ENCODE measurements at regions not wholly inside any gene's neighbourhood (a gene's known extent, or its start where the extent isn't known, plus 50 kb on each side); places are given as distances from the start of the nearest gene placed in this dataset.

DNA sequence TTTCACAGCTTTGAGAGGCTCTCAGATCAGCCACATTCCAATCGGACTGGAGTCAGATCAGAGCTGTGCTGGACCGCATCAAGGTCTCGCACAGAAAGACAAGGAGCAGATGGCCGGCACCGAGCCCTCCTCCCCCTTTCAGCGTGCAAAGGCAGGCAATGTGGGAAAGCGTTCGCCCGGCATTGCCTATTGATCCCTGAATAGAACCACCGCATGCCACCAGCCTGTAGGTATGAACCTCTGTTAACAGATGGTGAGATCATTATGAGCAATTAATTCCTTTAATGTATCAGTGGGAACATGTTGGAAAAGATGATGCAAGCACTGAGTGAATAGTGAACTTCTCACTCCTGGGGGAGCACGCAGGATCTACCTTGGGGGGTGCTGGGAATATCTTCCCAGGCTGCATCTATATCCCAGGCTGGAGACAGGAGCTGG, 117.5 kb upstream of the ID4 start:
- no peaks in the 10 kb centered on the region for H3K36me3 ChIP-seq (ENCODE audit: insufficient read depth, low read length)
- no peaks in the 10 kb centered on the region for H3K79me2 ChIP-seq (ENCODE audit: insufficient read depth, low read length)
- H3K27ac ChIP-seq (ENCODE audit: low read length) = no peak overlapping the region
- no peak for TF ChIP-seq EZH2 (IDR thresholded peaks at IDR 0.05; ENCODE audit: borderline replicate concordance, low read depth, low read length, severe bottlenecking)
- no peak for TF ChIP-seq CTCF (IDR thresholded peaks at IDR 0.05; ENCODE audit: borderline replicate concordance, extremely low read depth, low read length, poor library complexity, severe bottlenecking)
- no peak for DNase-seq
- no peaks in the 10 kb centered on the region for H3K27me3 ChIP-seq (ENCODE audit: insufficient read depth, low read length, poor library complexity)
- H3K9me3 ChIP-seq (ENCODE audit: insufficient read depth, low read length, severe bottlenecking) = no peaks in the 10 kb centered on the region
- no peak overlapping the region for H3K4me2 ChIP-seq (ENCODE audit: insufficient read depth, low read length)
- H4K20me1 ChIP-seq (ENCODE audit: insufficient read depth, low read length) = no peaks in the 10 kb centered on the region
- no peaks in the 10 kb centered on the region for H3K4me1 ChIP-seq (ENCODE audit: insufficient read depth, low read length)
- no peak for ATAC-seq (ENCODE audit: insufficient read depth, low read depth)
- H3K9ac ChIP-seq (ENCODE audit: low read depth, low read length) = no peak overlapping the region
- no peak overlapping the region for H2AFZ ChIP-seq (ENCODE audit: low read depth, low read length)
- H3K4me3 ChIP-seq (ENCODE audit: low read depth in 1 of 2, low read length in 2 of 2) = no peak overlapping the region

GRCh38 chr6:19721766-19722377, 115.3 kb upstream of the ID4 start:
- no peaks in the 10 kb centered on the region for H3K79me2 ChIP-seq (ENCODE audit: insufficient read depth, low read length)
- no peak overlapping the region for H3K27ac ChIP-seq (ENCODE audit: low read length)
- no peaks in the 10 kb centered on the region for H4K20me1 ChIP-seq (ENCODE audit: insufficient read depth, low read length)
- H3K9me3 ChIP-seq (ENCODE audit: insufficient read depth, low read length, severe bottlenecking) = no peaks in the 10 kb centered on the region
- no peak overlapping the region for H3K9ac ChIP-seq (ENCODE audit: low read depth, low read length)
- H3K4me1 ChIP-seq (ENCODE audit: insufficient read depth, low read length) = no peaks in the 10 kb centered on the region
- H3K27me3 ChIP-seq (ENCODE audit: insufficient read depth, low read length, poor library complexity) = no peaks in the 10 kb centered on the region
- no peak for TF ChIP-seq EZH2 (IDR thresholded peaks at IDR 0.05; ENCODE audit: borderline replicate concordance, low read depth, low read length, severe bottlenecking)
- no peak for TF ChIP-seq CTCF (IDR thresholded peaks at IDR 0.05; ENCODE audit: borderline replicate concordance, extremely low read depth, low read length, poor library complexity, severe bottlenecking)
- no peaks in the 10 kb centered on the region for H3K36me3 ChIP-seq (ENCODE audit: insufficient read depth, low read length)
- no peak overlapping the region for H2AFZ ChIP-seq (ENCODE audit: low read depth, low read length)
- DNase-seq (no peak), ATAC-seq (ENCODE audit: insufficient read depth, low read depth) (no peak)
- no peak overlapping the region for H3K4me3 ChIP-seq (ENCODE audit: low read depth in 1 of 2, low read length in 2 of 2)
- no peak overlapping the region for H3K4me2 ChIP-seq (ENCODE audit: insufficient read depth, low read length)

GRCh38 chr6:19722999-19723398, 114.2 kb upstream of the ID4 start:
- no peak for ATAC-seq (ENCODE audit: insufficient read depth, low read depth)

More at GRCh38 chr6:19722999-19723398, 114.2 kb upstream of the ID4 start:
- Histone ChIP-seq H2AFZ (ENCODE audit: low read depth, low read length) (no peak overlapping the region), H3K4me3 (ENCODE audit: low read depth in 1 of 2, low read length in 2 of 2) (no peak overlapping the region), H3K36me3 (ENCODE audit: insufficient read depth, low read length) (no peaks in the 10 kb centered on the region), H4K20me1 (ENCODE audit: insufficient read depth, low read length) (no peaks in the 10 kb centered on the region), H3K79me2 (ENCODE audit: insufficient read depth, low read length) (no peaks in the 10 kb centered on the region), H3K9me3 (ENCODE audit: insufficient read depth, low read length, severe bottlenecking) (no peaks in the 10 kb centered on the region), H3K9ac (ENCODE audit: low read depth, low read length) (no peak overlapping the region), H3K27ac (ENCODE audit: low read length) (no peak overlapping the region), H3K4me1 (ENCODE audit: insufficient read depth, low read length) (no peaks in the 10 kb centered on the region), H3K27me3 (ENCODE audit: insufficient read depth, low read length, poor library complexity) (no peaks in the 10 kb centered on the region), H3K4me2 (ENCODE audit: insufficient read depth, low read length) (no peak overlapping the region)
- no peak for DNase-seq
- no peak for TF ChIP-seq EZH2 (IDR thresholded peaks at IDR 0.05; ENCODE audit: borderline replicate concordance, low read depth, low read length, severe bottlenecking)
- no peak for TF ChIP-seq CTCF (IDR thresholded peaks at IDR 0.05; ENCODE audit: borderline replicate concordance, extremely low read depth, low read length, poor library complexity, severe bottlenecking)
